Right hindlimb (tissue), 1 donor: ENCODE measurements at regions not wholly inside any gene's neighbourhood (a gene's known extent, or its start where the extent isn't known, plus 50 kb on each side); places are given as distances from the start of the nearest gene placed in this dataset.
"Not testable (repeated sequence)": the region's sequence is repeated elsewhere in the genome, so short reads cannot be mapped to it uniquely, and the experiment has no call there.

Source experiments
- DNase-seq: peaks from one replicate; pipeline ENCODE4 v3.0.0-alpha.2; 2018

DNA sequence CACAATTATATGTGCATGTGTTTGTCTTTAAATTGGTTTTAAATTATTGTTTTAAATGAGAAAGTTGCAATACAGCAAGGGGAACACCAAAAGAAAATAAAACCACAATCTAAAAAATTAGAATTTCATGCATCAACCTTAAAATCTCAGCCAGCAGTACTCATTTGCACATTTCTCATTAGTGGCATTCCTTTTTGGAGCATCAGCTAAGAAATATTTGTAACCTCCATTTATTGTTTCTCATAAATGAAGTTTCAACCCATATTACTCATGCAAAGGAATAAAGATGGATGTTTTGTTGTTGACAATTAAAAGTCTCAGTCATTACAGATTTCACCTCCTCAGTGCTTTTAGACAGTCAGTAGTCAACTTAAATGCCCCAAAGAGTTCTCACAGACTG, 160.1 kb downstream of the TBX15 start:
- no peak for DNase-seq

DNA sequence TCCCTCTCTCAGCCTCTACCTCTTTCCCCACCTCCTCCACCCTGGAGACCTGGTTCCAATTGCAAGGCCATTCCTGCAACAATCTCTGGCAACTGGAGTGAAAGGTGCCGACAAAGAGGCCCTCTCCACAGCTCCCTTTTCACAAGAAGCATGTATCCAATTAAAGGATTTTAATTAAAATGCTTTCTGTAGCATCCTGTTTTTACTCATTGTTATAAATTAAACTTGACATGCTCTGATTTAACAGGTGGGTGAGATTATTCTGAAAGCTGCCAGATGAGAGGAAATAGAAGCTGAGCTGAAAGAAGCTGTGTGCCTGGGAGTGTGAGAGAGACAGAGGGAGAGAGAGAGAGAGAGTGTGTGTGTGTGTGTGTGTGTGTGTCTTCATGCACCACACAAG, 160.5 kb downstream of the TBX15 start:
- DNase-seq: no peak

DNA sequence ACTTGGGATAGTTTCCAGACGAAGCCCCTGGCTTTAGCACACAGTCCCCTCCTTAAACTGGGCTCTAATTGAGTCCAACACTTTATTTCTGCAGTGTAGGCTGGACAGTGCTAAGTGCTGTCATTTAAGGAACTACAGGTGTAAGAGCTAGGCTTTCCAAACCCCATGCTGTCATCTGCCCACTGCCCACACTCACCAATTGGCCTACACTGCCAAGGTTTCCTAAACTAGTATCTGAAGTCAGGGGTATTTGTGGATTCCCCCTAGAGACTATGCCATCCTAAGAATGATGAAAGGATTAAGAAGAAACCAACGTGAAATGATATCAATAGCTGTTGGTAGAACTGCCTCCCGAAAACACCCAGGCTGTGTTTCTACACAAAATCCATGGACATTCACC, 160.9 kb downstream of the TBX15 start:
- no peak for DNase-seq

DNA sequence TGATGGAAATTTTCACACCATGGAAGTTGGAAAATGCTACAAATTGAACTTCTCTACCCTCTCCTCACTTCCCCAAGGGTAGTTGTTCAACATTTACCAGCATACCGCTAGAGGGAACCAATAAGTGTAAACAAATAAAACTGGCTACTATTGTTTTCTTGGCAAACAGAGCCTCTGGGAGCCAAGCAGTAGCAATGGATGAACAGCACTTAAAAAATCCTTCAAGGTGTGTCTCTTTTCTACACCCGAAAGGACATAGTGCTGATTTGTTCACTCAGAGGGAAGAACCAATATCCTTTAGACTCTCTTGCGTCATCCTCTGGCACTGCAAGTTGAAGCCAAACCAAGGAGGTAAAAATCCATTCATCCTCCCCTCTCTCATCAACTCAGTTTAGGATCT, 161.5 kb downstream of the TBX15 start:
- DNase-seq: no peak

DNA sequence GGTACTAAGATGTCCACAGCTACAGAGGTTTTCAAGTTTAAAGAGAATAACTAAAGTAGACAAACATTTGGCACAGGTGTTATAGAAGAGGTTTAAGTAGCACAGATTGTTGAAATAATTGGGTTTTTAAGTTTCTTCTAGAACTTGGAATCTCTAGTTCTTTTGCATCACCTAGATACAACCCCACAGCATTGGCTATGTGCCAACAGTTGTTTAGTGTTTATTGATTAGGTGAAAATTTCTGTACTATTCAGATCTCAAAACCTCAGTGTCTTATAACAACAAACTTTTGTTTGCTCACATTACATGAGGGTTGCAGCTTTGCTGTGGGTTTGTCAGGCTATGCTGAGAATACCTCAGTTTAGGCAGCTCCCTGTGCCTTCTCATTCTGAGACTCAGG, 162.5 kb downstream of the TBX15 start:
- DNase-seq: no peak

DNA sequence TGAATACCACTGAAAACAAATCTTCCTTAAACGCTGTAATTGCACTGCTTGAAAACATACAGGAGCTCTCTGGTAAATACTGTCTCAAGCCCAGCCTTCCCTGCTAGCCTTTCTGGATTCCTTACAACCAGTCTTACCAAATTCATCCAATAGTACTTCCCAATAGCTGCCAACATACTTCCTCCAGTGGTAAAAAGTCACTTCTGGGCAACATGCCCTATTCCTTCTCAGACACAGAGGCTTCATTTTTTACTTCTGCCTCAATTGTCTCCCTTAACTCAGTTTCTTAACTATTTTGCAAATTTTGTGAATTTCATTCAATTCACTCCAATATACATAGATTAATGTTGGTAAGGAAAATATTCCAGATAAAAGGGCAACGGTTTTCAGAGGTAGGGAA, 166.3 kb downstream of the TBX15 start:
- DNase-seq: no peak

DNA sequence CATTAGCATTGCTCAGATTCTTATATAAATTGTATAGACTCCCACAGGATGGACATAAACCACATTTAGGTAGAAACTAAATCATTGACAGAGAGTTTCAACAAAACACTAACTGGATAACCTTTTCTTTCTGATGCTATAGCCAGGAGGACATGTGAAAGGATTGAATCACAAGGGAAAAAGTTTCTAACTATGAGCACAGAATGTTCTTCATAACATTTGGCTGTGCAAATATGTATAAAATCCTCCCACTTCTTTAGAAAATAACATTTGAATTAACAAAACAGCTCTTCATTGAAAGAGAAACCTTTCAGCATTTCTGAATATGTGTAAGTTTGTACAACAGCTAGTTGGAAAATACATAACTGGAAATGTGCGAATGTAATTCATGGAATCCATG, 167.3 kb downstream of the TBX15 start:
- no peak for DNase-seq

DNA sequence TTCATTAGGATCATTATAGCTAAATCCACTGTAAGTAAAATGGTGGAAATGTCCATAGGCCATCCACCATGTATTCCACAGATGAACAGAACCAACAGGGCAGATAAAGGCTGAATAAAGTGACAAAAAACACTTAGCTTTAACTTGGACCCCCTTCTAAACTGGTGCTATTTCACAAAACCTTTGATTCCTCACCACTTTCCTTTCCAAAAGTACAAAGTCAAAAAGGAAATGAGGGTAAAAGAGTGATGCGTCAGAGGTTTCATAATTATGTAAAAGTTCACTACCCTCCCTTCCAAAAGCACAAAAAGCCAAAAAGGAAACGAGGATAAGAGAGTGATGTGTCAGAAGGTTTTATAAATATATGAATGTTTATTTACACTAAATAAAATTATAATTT, 172.2 kb downstream of the TBX15 start:
- DNase-seq: no peak

DNA sequence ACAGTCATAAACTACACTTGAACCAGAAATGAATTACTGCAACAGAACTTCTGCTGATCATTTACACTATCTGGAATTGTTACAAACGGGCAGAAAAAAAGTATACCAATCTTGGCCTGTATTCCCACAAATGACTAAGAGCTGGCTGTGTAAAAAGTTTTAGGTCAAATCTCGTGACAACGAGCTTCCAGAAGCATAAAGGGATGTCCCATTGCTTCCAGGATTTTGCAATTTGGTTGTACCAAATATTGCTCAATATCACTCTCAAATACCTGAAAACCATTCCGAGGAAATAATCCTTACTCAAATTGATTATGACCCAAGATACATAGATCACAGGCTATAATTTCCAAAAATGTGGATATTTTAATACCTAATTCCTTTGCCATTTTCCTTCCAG, 175.6 kb downstream of the TBX15 start:
- DNase-seq: no peak

DNA sequence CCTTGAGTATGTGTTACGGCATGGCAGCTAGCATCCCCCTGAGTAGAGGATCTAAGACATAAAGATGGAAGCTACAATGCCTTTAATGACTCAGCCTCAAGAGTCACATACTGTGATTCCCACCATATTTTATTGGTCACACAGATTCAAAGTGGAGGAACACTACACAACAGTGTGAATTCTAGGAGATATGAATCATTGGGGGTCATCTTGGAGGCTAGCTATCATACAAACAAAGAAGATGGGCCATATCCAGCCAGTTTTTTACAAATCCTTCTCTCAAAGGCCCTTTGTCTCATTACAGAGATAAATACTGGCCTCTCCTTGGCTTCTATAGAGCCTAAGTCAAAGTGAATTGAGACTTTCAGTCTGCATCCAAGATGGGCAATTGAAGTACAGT, 177.0 kb downstream of the TBX15 start:
- no peak for DNase-seq

DNA sequence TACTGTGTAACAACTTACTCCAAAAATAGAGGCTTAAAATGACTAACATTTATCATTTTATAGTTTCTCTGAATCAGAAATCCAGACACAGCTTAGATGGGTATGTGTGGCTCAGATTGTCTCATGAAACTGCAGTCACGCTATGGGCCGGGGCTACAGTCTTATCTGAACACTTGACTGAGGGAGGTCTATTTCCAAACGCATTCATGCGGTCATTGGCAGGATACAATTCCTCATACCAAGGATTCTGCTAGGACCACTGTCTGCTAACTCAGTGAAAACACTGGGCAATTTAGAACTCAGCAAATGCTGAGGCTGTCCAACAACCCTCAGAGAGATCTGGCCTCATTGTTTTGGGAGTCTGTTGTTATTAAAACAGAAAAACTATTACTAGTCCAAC, 178.6 kb downstream of the TBX15 start:
- DNase-seq: no peak

DNA sequence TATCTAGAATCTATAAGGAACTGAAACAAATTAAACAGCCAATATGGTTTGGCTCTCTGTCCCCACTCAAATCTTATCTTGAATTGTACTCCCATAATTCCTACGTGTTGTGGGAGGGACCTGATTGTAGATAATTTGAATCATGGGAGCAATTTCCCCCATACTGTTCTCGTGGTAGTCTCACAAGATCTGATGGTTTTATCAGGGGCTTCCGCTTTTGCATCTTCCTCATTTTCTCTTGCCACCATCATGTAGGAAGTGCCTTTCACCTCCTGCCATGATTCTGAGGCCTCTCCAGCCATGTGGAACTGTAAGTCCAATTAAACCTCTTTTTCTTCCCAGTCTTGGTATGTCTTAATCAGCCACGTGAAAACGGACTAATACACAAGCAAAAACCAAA, 185.0 kb downstream of the TBX15 start:
- DNase-seq: not testable (repeated sequence)

DNA sequence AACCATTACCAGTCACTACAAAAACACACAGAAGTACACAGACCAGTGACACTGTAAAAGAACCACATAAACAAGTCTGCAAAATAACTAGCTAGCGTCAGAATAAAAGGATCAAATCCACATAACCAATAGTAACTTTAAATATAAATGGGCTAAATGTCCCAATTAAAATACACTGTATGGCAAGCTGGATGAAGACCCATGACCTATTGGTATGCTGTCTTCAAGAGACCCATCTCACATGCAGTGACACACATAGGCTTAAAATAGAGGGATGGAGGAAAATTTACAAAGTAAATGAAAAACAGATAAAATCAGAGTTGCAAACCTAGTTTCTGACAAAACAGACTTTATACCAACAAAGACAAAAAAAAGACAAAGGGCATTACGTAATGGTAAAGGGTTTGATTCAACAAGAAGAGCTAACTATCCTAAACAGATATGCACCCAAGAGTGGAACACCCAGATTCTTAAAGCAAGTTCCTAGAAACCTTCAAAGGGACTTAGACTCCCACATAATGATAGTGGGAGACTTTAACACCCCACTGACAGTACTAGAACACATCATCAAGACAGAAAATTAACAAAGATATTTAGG, 196.9 kb downstream of the TBX15 start:
- no peak for DNase-seq

DNA sequence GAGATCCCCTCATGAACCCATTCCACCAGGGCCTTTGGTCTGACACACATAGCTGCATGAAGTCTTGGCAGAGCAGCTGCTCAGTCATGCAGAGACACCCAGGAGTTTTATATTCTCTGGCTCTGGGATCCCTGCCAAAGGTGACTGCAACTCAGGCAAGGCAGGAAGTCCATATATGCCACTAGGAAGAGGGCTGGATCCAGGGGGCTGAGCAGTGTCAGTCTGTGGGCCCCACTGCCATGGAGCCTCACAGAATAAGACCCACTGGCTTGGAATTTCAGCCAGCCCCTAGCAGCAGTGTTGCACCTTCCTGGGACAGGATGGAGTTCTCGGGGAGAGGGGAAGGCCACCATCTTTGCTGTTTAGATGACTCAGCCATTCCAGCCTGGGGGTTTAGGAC, 199.7 kb downstream of the TBX15 start:
- peak; percentile 70 for DNase-seq

DNA sequence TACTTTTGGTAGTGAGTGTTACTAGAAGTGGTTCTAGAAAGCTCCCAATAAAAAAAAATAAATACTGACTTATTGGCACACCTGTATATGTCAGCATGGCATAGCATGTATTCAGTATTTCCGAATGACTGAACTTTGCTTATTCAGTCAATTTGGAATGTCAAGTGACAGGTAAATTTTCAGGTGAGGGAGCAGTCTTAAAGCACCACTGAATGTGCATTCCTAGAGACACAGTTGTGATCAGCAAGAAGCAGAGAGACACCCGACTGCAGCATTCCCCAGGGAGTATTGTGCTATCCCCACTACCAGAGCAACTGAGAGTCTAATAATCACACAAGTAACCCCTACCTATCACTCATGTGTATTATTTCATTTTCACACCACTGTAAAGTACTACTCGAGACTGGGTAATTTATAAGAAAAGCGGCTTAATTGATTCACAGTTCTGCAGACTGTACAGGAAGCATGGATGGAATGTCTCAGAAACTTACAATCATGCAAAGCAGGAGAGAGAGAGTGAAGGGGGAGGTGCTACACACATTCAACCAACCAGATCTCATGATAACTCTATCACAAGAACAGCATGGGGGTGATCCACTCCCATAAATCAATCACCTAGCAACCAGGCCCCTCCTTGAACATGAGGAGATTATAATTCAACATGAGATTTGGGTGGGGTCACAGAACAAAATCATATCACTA, 201.5 kb downstream of the TBX15 start:
- DNase-seq: no peak

DNA sequence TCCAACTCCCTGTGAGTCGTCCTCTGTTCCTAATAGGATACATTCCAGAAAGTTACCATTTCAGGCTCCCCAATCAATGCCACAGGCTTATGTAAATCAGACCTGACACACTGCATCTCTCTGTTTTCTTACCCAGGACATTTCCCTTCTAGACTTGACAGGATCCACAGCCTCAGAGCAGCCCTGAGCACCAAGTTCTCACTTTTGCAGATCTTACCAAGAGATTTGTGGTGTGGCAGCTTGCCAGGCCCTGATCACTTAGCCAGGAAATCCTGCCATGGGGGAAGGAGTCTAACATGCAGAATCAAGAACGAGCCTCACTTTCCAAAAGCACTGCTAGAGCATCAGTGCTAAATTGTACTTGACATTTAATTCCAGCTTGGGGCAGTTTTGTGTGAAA, 202.9 kb downstream of the TBX15 start:
- peak; percentile 22 for DNase-seq

DNA sequence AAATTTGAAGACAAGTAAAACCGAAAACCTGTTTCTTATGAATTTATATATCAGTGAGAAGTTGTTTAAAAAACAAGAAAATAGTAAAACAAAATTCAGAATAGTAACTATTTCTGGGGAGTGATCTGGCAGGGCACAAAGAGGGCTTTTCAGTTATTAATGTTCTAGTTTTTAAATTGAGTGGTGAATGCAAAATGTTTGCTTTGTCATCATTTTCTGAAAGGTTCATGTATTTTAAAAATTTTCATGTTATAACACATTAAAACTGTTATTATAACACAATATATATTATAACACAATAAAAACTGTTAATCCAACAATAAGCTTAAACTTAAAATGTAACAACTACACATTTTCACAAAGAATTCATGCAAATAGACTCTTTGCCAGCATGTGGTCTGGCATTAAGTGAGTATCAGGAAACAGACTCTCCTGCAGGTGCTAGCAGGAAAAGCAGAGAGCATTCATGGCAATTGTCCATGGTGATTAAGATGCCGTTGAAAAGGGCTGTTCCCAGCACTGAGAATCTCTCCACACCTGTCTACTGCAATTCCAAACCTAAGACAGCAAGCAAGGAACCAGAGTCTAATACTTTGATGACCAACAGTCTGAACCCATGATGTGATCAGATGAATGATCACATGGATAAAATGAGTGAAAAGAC, 204.9 kb downstream of the TBX15 start:
- no peak for DNase-seq

DNA sequence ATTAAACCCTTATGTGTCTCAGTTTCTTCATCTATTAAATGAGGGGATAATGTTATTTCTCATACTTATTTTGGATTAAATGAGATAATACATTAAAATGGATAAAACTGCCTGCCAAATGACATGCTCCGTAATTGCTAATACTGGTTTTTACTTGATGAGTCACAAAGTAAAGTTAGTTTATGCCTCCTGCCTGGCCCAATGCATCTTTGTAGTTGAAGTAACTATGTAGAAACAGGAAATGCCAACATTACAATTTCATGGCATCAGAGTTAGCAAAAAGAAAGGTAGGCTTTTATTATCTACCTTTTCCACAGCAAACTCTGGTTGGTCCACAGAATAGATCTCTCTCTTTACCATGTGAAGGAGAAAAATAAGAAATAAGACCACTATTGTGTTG, 214.5 kb downstream of the TBX15 start:
- DNase-seq: no peak

DNA sequence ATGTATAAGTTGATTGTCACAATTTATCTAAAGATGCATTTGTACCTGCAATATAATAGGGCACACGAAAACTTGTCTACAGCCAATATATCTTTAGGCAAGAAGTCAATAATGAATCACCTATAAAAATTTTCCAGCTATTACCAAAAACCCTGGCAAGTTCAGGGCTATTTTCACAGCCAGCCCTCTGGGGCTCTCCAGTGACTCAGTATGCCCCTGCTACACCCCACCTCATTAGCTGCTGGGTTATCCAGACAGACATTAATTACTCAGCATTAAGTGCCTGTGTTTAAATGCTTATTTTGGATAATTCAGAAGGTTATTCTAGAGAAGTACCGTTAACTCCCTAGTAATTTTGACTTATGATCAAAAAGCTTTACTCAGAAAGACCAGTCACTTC, 220.2 kb downstream of the TBX15 start:
- no peak for DNase-seq

DNA sequence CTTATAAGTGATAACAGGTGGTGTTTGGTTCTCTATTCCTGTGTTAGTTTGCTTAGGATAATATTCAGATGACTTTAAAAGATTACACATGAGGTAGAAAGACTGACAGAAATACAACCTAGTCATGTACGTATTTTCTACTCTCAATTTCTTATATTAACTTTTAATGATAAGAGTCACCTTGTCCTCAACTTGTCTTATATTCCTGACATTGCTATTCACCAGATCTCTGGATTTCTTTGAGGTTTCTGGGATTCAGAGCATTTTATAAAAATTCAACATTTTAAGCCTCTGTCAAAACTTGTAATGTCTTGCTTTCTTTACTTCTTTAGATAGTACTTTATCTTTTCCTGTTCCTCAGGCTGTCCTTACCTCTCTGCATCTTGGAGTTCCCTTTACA, 234.2 kb downstream of the TBX15 start:
- no peak for DNase-seq

DNA sequence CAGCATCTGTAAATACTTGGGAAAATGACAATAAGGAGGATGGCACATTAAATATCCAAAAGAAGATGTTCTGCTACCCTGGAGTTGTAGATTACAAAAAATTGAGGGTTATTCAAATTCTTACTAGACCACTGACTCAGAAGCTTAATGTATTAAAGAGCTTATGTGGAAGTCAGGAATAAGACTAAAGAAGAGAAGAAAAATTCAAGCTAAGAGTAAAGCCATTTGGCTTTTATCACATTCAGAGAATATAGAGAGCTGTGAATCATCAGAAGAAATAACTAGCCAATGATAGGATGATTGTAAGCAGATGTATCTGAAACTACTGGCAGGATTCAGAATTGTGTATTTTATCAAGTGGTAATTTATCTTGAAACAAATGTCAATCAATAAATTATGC, 237.0 kb downstream of the TBX15 start:
- DNase-seq: no peak

DNA sequence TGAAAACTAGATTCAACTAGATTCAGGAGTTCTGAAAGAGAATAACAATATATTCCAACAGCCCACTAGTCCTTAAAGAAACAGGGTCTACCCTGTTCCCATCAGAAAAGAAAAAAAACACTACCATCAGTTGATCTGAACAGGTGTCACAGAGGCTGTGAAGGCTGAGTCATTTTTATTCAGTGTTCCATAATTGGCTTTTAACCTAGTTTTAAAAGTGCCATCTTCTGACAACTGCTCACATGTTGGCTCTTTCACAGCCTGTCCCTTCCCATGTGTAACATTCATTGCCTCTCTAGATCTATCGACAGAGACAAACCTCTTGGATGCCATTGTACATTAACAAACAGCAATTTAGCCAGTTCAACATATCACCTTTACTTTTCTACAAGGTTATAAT, 243.7 kb downstream of the TBX15 start:
- no peak for DNase-seq

DNA sequence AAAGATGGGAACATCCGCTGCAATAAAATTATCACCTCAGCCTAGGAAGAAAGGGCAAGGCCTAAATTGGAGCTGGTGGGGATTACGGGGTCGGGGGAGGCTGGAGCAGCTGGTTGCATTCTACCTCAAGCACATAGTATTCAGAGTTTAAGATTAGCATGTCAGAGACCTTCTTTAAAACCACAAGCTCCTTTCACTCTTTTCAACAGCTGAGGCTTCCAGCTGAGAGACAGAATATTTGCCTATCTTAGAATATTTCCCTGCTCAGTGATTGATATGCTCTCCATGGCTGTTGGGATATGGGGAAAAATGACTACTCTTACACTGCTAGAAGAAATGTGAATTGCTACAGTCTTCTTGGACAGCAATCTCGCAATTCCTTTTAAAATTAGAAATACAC, 248.6 kb downstream of the TBX15 start:
- no peak for DNase-seq

DNA sequence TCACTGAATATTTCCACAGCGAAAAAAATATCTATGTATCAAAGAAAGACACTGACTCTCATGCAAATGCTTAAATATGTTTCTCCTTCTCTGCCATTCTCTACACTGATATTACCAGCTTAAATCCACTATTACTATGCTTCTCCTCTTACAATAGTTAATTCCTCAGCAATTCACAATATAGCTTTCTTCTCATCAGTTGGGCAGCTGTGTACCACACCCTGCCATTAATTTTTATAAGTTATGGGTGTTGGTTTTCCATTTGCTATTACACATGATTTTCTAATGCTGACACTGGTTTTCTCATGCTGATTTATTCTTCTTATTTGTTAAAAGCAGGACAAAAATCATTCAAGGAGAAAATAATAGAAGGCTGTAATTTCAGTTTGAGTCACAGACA, 251.8 kb downstream of the TBX15 start:
- DNase-seq: no peak

DNA sequence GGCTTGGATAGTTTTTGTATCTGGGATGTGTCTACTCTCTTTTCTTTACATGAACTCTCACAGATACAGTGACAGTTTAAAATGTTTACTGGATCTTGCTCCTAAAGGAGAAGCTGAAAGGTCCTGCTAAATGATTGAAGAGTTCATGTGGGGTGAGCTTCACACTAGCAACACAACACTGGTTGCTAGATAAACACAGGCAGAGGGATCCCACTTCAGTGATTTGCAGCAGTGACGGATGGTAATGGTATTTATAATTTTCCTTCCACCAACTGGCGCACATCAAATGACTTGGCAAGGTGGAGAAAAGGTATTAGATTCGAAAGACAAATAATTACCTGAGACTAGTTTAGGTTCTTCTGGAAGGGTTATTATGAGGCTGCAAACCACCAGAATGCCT, 270.2 kb downstream of the TBX15 start:
- DNase-seq: no peak
